ENCODE measurements at regions not wholly inside any gene's neighbourhood (a gene's known extent, or its start where the extent isn't known, plus 50 kb on each side); places are given as distances from the start of the nearest gene placed in this dataset.

DNA sequence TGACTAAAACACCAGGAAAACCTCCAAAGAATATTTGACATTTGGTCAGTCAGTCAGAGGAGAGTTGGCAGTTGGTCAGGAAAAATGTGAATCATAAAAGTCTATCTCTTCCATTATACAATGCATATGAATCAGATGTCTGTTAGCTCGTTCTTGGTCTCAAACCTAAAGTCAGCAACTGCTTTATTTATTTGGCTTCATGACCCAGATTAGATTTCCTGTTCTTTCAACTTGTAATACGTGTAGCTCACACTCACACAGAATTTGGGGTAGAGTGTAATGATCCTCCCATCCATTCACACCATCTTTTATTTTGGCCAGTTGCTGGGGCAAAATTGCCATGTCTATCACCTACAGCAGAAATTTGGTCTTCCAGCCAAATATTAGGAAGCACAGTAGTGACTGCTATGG, 81.9 kb upstream of the COL5A2 start:
- no peak overlapping the region for H3K4me3 ChIP-seq (ENCODE audit: low read length)
- H3K9me3 ChIP-seq (ENCODE audit: control insufficient read depth, insufficient read depth, low read length) = no peaks in the 10 kb centered on the region
- H4K20me1 ChIP-seq (ENCODE audit: control insufficient read depth, insufficient read depth, low read depth, low read length) = no peaks in the 10 kb centered on the region
- no peaks in the 10 kb centered on the region for H3K4me1 ChIP-seq (ENCODE audit: control insufficient read depth, low read length)
- H3K36me3 ChIP-seq (ENCODE audit: control insufficient read depth, low read length) = no peaks in the 10 kb centered on the region
- no peaks in the 10 kb centered on the region for H3K9me2 ChIP-seq (replicated peaks; ENCODE audit: control insufficient read depth, low read length)
- TF ChIP-seq, protein P1, sequence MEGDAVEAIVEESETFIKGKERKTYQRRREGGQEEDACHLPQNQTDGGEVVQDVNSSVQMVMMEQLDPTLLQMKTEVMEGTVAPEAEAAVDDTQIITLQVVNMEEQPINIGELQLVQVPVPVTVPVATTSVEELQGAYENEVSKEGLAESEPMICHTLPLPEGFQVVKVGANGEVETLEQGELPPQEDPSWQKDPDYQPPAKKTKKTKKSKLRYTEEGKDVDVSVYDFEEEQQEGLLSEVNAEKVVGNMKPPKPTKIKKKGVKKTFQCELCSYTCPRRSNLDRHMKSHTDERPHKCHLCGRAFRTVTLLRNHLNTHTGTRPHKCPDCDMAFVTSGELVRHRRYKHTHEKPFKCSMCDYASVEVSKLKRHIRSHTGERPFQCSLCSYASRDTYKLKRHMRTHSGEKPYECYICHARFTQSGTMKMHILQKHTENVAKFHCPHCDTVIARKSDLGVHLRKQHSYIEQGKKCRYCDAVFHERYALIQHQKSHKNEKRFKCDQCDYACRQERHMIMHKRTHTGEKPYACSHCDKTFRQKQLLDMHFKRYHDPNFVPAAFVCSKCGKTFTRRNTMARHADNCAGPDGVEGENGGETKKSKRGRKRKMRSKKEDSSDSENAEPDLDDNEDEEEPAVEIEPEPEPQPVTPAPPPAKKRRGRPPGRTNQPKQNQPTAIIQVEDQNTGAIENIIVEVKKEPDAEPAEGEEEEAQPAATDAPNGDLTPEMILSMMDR (IDR thresholded peaks at IDR 0.05; ENCODE audit: low read depth, low read length, poor library complexity, severe bottlenecking) = no peak
- TF ChIP-seq EZH2phosphoT487 (IDR thresholded peaks at IDR 0.05; ENCODE audit: borderline replicate concordance, low read length) = no peak
- no peaks in the 10 kb centered on the region for H3K79me2 ChIP-seq (ENCODE audit: control insufficient read depth, low read length)
- no peaks in the 10 kb centered on the region for H3F3A ChIP-seq (ENCODE audit: control insufficient read depth, insufficient read depth)
- H3K27ac ChIP-seq (ENCODE audit: low read depth, low read length) = no peak overlapping the region
- H3K27me3 ChIP-seq (ENCODE audit: control insufficient read depth, low read length) = no peaks in the 10 kb centered on the region
- no peak overlapping the region for H3K4me2 ChIP-seq (ENCODE audit: low read length)

DNA sequence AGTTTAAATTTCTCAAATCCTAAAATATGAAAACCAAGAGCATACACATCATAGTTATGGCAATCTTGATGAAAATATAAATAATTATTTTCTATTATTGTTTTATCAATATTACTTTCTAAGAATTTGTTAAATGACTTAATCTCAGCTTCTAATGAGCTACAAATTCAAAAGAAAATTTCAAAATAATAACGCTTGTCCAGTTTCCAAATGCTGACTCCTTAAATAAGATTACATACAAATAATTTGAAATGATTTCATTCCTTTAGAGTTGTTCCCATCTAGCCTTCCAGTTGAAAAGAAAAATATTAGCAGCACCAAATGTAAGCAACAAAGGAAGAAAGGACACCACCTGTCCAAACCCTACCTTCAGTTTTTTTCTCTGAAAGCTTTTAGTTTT, 82.4 kb upstream of the COL5A2 start:
- H3K27ac ChIP-seq (ENCODE audit: low read depth, low read length) = no peak overlapping the region
- no peaks in the 10 kb centered on the region for H3K79me2 ChIP-seq (ENCODE audit: control insufficient read depth, low read length)
- H4K20me1 ChIP-seq (ENCODE audit: control insufficient read depth, insufficient read depth, low read depth, low read length) = no peaks in the 10 kb centered on the region
- no peaks in the 10 kb centered on the region for H3K36me3 ChIP-seq (ENCODE audit: control insufficient read depth, low read length)
- H3K4me1 ChIP-seq (ENCODE audit: control insufficient read depth, low read length) = no peaks in the 10 kb centered on the region
- TF ChIP-seq, protein P1 (IDR thresholded peaks at IDR 0.05; ENCODE audit: low read depth, low read length, poor library complexity, severe bottlenecking) = no peak
- TF ChIP-seq EZH2phosphoT487 (IDR thresholded peaks at IDR 0.05; ENCODE audit: borderline replicate concordance, low read length) = no peak
- H3F3A ChIP-seq (ENCODE audit: control insufficient read depth, insufficient read depth) = no peaks in the 10 kb centered on the region
- no peaks in the 10 kb centered on the region for H3K27me3 ChIP-seq (ENCODE audit: control insufficient read depth, low read length)
- H3K4me2 ChIP-seq (ENCODE audit: low read length) = no peak overlapping the region
- no peak overlapping the region for H3K4me3 ChIP-seq (ENCODE audit: low read length)
- H3K9me3 ChIP-seq (ENCODE audit: control insufficient read depth, insufficient read depth, low read length) = no peaks in the 10 kb centered on the region
- no peaks in the 10 kb centered on the region for H3K9me2 ChIP-seq (replicated peaks; ENCODE audit: control insufficient read depth, low read length)

DNA sequence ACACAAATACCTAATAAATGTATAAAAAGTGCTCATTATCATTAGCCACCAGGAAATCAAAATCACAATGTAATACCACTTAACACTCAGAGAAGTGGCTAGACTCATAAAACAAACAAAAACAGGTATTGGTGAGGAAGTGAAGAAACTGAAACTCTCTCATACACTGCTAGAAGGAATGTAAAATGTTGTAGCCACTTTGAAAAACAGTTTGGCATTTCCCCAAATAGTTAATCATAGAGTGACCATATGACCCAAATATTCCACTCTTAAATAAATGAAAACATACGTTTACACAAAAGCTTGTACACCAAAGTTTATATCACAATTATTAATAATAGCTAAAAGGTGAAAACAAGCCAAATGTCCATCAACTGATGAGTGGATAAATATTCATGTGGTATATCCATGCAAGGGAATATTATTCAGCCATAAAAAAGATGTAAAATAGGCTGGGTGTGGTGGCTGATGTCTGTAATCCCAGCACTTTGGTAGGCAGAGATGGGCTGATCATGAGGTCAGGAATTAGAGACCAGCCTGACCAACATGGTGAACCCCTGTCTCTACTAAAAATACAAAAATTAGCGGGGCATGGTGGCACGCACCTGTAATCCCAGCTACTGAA, 86.2 kb upstream of the COL5A2 start:
- H4K20me1 ChIP-seq (ENCODE audit: control insufficient read depth, insufficient read depth, low read depth, low read length) = no peaks in the 10 kb centered on the region

More for the DNA sequence above, 86.2 kb upstream of the COL5A2 start:
- H3K9me3 ChIP-seq (ENCODE audit: control insufficient read depth, insufficient read depth, low read length) = no peaks in the 10 kb centered on the region
- H3F3A ChIP-seq (ENCODE audit: control insufficient read depth, insufficient read depth) = no peaks in the 10 kb centered on the region
- H3K9me2 ChIP-seq (replicated peaks; ENCODE audit: control insufficient read depth, low read length) = no peaks in the 10 kb centered on the region
- H3K4me2 ChIP-seq (ENCODE audit: low read length) = no peak overlapping the region
- no peaks in the 10 kb centered on the region for H3K79me2 ChIP-seq (ENCODE audit: control insufficient read depth, low read length)
- H3K36me3 ChIP-seq (ENCODE audit: control insufficient read depth, low read length) = no peaks in the 10 kb centered on the region
- TF ChIP-seq, protein P1 (IDR thresholded peaks at IDR 0.05; ENCODE audit: low read depth, low read length, poor library complexity, severe bottlenecking) = no peak
- TF ChIP-seq EZH2phosphoT487 (IDR thresholded peaks at IDR 0.05; ENCODE audit: borderline replicate concordance, low read length) = no peak
- H3K27me3 ChIP-seq (ENCODE audit: control insufficient read depth, low read length) = no peaks in the 10 kb centered on the region
- no peak overlapping the region for H3K4me3 ChIP-seq (ENCODE audit: low read length)
- H3K27ac ChIP-seq (ENCODE audit: low read depth, low read length) = no peak overlapping the region
- no peaks in the 10 kb centered on the region for H3K4me1 ChIP-seq (ENCODE audit: control insufficient read depth, low read length)

Data from DOHH2 (cell line).